ENCODE measurements at regions not wholly inside any gene's neighbourhood (a gene's known extent, or its start where the extent isn't known, plus 50 kb on each side); places are given as distances from the start of the nearest gene placed in this dataset.

- TF ChIP-seq CTCF (IDR thresholded peaks at IDR 0.05; ENCODE audit: low read length): no peak
- no peak for TF ChIP-seq EZH2 (IDR thresholded peaks at IDR 0.05; ENCODE audit: borderline replicate concordance, low read length)
Observed at GRCh38 chr6:80547827-80548226, 441.4 kb downstream of the BCKDHB start.

Measured in OCI-LY1 (cell line).